ENCODE measurements at regions not wholly inside any gene's neighbourhood (a gene's known extent, or its start where the extent isn't known, plus 50 kb on each side); places are given as distances from the start of the nearest gene placed in this dataset.

DNA sequence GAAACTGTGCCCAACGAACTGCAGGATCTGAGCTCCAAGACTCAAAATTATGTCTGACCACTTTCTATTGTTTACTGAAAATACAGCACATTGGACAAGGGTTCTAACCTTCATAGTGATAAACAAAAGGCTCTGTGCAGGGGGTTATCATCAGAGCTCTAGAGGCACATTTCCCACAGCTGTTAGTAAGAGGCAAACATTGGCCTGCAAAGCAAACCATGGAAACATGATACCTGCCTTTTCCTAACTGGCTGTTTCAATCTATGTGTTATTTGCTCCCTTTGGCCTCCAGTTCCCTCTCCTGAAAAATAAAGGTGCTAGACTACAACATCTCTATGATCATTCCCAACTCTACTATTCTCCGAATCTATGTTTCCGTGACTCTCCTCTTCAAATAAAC is 159.7 kb upstream of the ARHGEF26 start:
- no peak for DNase-seq
- H3K27me3 ChIP-seq, result no peaks in the 10 kb centered on the region
- H3K4me3 ChIP-seq, result no peak overlapping the region
- no peaks in the 10 kb centered on the region for H3K36me3 ChIP-seq
- H3K9me3 ChIP-seq, result no peaks in the 10 kb centered on the region
- TF ChIP-seq, protein P1, sequence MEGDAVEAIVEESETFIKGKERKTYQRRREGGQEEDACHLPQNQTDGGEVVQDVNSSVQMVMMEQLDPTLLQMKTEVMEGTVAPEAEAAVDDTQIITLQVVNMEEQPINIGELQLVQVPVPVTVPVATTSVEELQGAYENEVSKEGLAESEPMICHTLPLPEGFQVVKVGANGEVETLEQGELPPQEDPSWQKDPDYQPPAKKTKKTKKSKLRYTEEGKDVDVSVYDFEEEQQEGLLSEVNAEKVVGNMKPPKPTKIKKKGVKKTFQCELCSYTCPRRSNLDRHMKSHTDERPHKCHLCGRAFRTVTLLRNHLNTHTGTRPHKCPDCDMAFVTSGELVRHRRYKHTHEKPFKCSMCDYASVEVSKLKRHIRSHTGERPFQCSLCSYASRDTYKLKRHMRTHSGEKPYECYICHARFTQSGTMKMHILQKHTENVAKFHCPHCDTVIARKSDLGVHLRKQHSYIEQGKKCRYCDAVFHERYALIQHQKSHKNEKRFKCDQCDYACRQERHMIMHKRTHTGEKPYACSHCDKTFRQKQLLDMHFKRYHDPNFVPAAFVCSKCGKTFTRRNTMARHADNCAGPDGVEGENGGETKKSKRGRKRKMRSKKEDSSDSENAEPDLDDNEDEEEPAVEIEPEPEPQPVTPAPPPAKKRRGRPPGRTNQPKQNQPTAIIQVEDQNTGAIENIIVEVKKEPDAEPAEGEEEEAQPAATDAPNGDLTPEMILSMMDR (IDR thresholded peaks at IDR 0.05), result no peak
- H3K9ac ChIP-seq (ENCODE audit: low read depth in 2 of 2, low read length in 2 of 2), result no peak overlapping the region
- intact Hi-C loops (cut with DNase I), result no loop called here
- H3K4me1 ChIP-seq, result no peaks in the 10 kb centered on the region
- H3K27ac ChIP-seq, result no peak overlapping the region

DNA sequence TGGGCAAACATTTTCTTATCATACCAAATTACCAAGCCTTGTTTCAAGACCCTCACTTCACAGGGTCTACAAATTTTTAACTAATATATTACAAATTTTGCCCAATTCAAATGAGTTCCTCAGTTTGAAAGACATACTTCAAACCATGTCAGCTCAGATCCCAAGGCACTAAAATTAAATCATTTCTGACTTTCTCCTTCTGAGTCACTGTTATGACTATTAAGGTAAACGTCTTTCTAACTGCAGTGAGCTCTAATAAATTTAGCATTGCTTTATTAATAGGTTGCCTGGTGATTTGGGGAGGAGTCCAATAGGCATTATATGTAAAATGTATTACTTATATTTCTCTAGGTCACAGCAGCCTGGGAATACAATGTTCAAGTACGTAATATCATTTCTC is 158.2 kb upstream of the ARHGEF26 start:
- TF ChIP-seq, protein P1 (IDR thresholded peaks at IDR 0.05), result no peak
- no peaks in the 10 kb centered on the region for H3K4me1 ChIP-seq
- H3K36me3 ChIP-seq, result no peaks in the 10 kb centered on the region
- no peak for DNase-seq
- no peak overlapping the region for H3K27ac ChIP-seq
- intact Hi-C loops (cut with DNase I), result no loop called here
- no peak overlapping the region for H3K4me3 ChIP-seq
- H3K9ac ChIP-seq (ENCODE audit: low read depth in 2 of 2, low read length in 2 of 2), result no peak overlapping the region
- no peaks in the 10 kb centered on the region for H3K9me3 ChIP-seq
- no peaks in the 10 kb centered on the region for H3K27me3 ChIP-seq

DNA sequence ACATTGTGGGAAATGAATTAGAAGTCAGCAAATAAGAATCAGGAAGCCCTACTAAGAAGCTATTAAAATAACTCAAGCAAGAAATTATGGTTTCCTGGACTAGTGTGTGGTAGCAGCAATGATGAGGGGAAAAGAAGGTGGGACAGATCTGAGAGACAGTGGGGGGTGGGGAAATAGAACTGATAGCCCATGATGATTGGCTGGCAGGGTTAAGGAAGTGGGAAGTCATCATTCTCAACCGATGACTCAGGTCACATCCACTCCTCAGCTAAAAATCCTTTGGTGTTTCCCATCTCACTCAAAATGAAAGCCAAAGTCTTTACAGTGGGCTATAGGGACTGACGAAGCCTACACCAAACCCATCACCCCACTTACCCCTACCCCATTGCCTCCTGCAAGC is 153.9 kb upstream of the ARHGEF26 start:
- DNase-seq, result no peak
- no peaks in the 10 kb centered on the region for H3K36me3 ChIP-seq
- no peak overlapping the region for H3K27ac ChIP-seq
- TF ChIP-seq, protein P1 (IDR thresholded peaks at IDR 0.05), result no peak
- H3K27me3 ChIP-seq, result no peaks in the 10 kb centered on the region
- no peak overlapping the region for H3K4me3 ChIP-seq
- H3K4me1 ChIP-seq, result no peaks in the 10 kb centered on the region
- H3K9me3 ChIP-seq, result no peaks in the 10 kb centered on the region
- H3K9ac ChIP-seq (ENCODE audit: low read depth in 2 of 2, low read length in 2 of 2), result no peak overlapping the region
- intact Hi-C loops (cut with DNase I), result no loop called here

DNA sequence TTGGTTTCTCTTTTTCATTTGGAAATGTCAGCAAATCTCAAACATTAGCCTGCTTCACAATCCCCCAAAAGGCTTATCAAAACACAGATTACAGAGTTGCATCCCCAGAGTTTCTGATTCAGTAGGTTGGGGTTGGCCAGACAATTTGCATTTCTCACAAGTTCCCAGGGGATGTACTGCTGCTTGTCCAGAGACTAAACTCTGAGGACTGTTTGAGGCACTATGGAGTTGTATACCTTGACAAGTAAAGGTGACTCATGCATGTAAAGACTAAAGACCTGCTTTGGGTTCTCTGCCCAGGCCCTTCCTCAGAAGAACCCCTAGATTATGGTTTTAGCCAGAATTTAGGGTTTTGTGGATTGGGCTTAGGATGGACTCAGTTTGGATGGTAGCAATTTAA is 151.1 kb upstream of the ARHGEF26 start:
- TF ChIP-seq, protein P1 (IDR thresholded peaks at IDR 0.05), result no peak

DNA sequence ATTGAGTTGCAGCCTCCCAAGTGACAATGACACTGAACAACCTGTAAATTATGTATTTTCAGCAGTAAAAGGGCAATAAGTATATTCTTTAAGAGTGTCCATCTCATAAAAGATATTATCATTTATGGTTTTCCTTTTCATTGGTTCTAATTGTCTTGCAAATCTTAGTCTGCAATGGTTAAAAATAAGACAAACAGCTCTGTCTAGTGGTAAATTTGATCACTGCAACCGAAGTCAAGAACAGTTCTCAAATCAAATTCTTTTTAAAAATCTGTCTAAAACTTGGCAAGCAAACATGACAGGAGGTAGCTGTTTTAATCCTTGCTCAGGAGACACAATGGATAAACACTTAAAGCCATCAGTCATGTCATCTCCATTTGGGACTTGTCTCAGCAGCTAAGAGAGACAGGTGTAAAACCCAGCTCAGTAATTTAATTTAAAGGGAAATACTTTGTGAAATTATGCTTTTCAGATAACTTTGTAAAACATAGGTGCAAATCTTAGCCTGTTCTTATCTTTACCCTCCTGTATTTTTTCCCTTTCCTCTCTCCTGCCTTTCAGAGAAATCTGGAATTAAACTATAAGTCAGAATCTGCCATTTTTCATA is 150.3 kb upstream of the ARHGEF26 start:
- Histone ChIP-seq H3K9ac (ENCODE audit: low read depth in 2 of 2, low read length in 2 of 2) (no peak overlapping the region), H3K36me3 (no peaks in the 10 kb centered on the region), H3K9me3 (no peaks in the 10 kb centered on the region), H3K27ac (no peak overlapping the region), H3K4me1 (no peaks in the 10 kb centered on the region), H3K4me3 (no peak overlapping the region), H3K27me3 (no peaks in the 10 kb centered on the region)
- no peak for DNase-seq
- intact Hi-C loops (cut with DNase I), result no loop called here
- TF ChIP-seq, protein P1 (IDR thresholded peaks at IDR 0.05), result no peak

More for the DNA sequence above, 151.1 kb upstream of the ARHGEF26 start:
- Histone ChIP-seq H3K9ac (ENCODE audit: low read depth in 2 of 2, low read length in 2 of 2) (no peak overlapping the region), H3K27ac (no peak overlapping the region), H3K9me3 (no peaks in the 10 kb centered on the region), H3K27me3 (no peaks in the 10 kb centered on the region), H3K4me3 (no peak overlapping the region), H3K4me1 (no peaks in the 10 kb centered on the region), H3K36me3 (no peaks in the 10 kb centered on the region)
- DNase-seq, result no peak
- intact Hi-C loops (cut with DNase I), result no loop called here

All from colonic mucosa (tissue), 4 donors.